ENCODE measurements at regions not wholly inside any gene's neighbourhood (a gene's known extent, or its start where the extent isn't known, plus 50 kb on each side); places are given as distances from the start of the nearest gene placed in this dataset.
A peak's percentile ranks its signal among the peaks of the same experiment; 100 is the strongest.

- no peak for DNase-seq (ENCODE audit: extremely low spot score, insufficient read length, low read depth)
These were observed 170.3 kb upstream of the DUSP10 start for GRCh38 chr1:221912230-221912629.

GRCh38 chr1:221911714-221912113 lies 169.8 kb upstream of the DUSP10 start:
- peak; percentile 44 for FAIRE-seq
- DNase-seq (ENCODE audit: extremely low spot score, insufficient read length, low read depth), result no peak

More at GRCh38 chr1:221912230-221912629, 170.3 kb upstream of the DUSP10 start:
- no peak for FAIRE-seq

- FAIRE-seq (no peak), DNase-seq (ENCODE audit: extremely low spot score, insufficient read length, low read depth) (no peak)
These were observed 168.3 kb upstream of the DUSP10 start for GRCh38 chr1:221910222-221910621.

- DNase-seq (ENCODE audit: extremely low spot score, insufficient read length, low read depth), result no peak
- FAIRE-seq, result no peak
These were observed 166.7 kb upstream of the DUSP10 start for GRCh38 chr1:221908573-221908972.

DNA sequence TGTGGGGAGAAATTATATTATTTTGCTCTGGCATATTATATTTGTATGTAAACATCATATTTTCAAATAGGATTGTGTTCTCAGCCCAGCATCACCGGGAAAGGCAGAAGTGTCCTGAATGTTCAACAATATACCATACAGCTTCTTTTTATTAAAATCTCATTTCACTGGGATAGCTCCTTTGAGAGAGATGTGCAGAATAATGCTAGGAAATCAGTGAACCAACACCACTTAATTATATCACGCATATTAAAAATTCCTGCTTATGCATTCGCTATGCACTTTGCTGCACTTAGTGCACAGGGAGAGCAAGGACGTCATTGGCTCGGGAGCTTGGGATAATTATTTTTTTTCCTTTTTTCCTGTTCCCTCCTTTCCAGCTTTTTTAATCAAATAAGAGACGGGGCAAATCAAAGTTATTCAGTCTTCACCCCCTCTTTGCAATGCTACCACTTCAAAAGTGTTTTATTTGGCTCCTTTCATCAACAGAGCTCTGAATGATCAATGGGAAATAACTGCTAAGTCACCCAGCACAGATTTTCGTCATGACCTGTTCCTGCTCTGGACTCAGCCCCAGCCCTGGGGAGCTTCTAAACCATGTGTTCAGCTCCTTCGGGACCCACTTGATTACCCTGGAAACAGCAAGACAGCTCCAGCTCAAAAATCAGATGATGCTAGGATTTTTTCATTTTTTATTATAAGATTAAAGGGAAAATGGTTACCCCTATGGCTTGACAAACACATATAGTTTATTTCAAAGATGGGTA lies 165.5 kb upstream of the DUSP10 start:
- no peak for FAIRE-seq
- no peak for DNase-seq (ENCODE audit: extremely low spot score, insufficient read length, low read depth)

GRCh38 chr1:221905802-221906201 lies 163.9 kb upstream of the DUSP10 start:
- DNase-seq (ENCODE audit: extremely low spot score, insufficient read length, low read depth) (no peak), FAIRE-seq (no peak)

DNA sequence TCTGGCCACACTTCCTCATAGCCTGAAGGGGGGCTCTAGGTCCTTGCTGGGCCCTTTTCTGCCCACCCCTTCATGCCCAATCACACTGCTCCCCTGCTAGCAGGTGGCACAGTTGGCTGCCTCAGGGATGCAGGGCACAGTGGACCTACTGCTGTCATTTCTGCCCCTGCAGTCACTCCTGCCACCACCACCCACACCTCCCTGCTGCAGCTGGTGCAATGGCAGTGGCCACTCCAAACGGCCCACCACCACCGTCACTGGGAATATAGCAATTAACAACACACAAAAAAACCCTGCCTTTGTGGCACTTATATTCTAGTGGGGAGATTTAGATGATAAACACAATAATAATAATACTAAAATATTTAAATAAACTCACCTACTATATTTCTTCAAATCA lies 162.4 kb upstream of the DUSP10 start:
- FAIRE-seq, result no peak
- no peak for DNase-seq (ENCODE audit: extremely low spot score, insufficient read length, low read depth)

- DNase-seq (ENCODE audit: extremely low spot score, insufficient read length, low read depth), result no peak
- FAIRE-seq, result no peak
These were observed 161.7 kb upstream of the DUSP10 start for GRCh38 chr1:221903594-221903993.

DNA sequence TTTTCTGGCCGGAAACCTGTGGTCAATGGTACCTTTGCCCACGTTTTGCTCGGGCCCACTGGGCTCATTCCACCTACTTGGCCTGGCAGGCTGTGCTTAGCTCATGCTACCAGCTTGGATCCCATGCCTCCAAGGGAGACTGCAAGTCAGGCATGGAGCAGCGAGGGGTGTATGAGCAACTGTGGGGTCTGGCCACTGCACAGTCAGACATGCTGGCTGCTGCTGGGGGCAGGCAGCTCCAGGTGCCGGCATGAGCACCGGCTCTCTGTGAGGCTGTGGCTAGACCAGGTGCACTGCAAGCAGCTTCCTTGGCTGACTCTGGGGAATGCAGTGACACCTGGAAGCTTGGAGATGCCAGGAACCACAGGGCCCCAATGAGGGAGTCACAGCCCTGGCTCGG lies 161.1 kb upstream of the DUSP10 start:
- no peak for DNase-seq (ENCODE audit: extremely low spot score, insufficient read length, low read depth)
- no peak for FAIRE-seq

DNA sequence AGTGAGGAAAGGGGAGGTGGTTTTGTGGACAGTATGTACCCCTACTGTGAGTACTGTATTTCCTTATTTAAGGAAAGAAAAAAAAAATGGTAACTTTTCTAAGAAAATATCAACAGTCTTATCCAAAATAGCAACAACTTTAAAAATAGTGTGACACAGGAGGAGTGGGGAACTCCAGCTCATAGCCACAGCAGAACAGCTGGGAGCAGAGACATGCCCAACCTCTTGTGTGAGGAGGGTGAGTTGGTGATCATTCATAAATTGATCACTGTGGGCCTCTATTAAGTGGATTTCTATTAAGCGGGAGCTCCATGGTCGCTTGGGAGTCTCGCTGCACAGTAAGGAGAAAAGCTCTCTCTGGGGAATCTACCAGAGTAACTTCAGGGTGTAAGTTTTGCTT lies 158.8 kb upstream of the DUSP10 start:
- no peak for FAIRE-seq
- DNase-seq (ENCODE audit: extremely low spot score, insufficient read length, low read depth), result no peak

DNA sequence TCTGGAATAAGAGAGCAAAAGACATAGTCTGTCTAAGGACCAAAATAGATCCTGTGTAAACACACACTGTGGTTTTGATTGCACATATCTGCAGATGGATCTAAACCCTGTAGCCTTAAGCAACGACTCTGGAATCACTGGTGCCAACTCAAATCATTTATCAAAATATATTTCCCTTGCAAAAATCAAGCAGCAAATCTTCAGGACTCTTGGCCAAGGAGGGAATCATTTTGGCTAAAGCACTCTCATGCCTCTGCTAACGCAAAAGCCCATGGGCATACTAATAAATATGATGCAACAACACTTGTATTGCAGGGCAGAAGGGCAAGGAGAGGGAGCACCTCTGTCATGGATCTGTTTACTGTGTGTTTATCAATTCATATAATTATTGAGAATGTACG lies 155.4 kb upstream of the DUSP10 start:
- DNase-seq (ENCODE audit: extremely low spot score, insufficient read length, low read depth) (no peak), FAIRE-seq (no peak)

DNA sequence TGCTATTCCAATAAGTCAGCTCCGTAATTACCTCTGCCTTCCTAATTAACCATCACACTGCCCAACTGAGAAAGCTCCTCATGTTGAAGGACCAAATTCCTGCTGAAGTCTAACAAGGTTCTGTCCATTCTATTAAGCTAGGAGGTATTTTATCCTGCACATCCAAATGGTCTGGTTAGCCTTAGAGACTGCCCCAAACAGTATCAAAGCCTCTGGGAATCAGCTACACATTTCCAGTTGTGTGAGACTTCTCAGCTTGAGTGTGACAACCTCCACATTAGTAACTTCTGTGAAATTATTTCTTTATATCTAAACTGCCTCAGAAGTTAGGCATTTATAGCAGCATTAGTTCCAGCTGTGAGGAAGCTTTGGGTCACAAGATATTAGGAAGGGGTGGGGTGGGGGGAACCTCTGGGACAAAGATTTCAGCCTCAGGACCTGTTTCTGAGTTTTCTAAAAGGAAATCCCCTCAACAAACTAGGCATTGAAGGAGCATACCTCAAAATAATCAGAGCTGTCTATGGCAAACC lies 150.5 kb upstream of the DUSP10 start:
- DNase-seq (ENCODE audit: extremely low spot score, insufficient read length, low read depth) (no peak), FAIRE-seq (no peak)

DNA sequence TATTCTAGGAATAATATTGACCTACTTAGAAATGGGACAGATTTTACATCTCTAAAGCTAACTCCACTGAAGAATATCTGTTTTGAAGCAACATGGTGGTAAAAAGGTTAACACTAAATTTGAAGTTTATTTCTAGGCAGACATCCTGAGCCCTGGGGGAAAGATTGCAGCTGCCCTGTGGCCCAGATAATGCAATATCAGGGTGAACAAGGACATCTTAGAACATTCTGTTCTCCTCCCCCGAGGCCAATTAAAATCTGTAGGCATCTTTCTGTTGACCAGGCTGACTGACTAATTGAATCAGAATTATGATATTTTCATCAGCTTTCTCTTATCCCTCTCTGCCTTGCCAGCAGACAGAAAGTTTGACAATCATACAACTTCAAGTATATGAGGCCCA lies 149.8 kb upstream of the DUSP10 start:
- DNase-seq (ENCODE audit: extremely low spot score, insufficient read length, low read depth) (no peak), FAIRE-seq (no peak)

DNA sequence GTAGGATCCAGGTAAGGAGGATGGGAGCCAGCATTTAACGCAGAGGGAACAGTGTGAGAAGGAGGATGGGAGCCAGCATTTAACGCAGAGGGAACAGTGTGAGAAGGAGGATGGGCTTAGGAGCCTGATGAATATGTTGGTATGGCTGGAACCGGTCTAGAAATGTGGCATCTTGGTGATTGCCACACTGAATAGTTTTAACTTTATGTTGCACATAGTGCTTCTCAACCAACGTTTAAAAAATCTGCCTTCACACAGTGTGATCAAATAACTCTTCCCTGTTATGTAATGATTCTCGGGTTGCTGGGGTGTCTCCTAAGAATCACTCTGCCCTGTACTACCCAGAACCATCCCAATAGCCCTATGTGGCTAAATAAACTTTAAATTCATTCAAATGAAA lies 146.9 kb upstream of the DUSP10 start:
- no peak for FAIRE-seq
- DNase-seq (ENCODE audit: extremely low spot score, insufficient read length, low read depth), result no peak

GRCh38 chr1:221888218-221888617 lies 146.3 kb upstream of the DUSP10 start:
- DNase-seq (ENCODE audit: extremely low spot score, insufficient read length, low read depth) (no peak), FAIRE-seq (no peak)

DNA sequence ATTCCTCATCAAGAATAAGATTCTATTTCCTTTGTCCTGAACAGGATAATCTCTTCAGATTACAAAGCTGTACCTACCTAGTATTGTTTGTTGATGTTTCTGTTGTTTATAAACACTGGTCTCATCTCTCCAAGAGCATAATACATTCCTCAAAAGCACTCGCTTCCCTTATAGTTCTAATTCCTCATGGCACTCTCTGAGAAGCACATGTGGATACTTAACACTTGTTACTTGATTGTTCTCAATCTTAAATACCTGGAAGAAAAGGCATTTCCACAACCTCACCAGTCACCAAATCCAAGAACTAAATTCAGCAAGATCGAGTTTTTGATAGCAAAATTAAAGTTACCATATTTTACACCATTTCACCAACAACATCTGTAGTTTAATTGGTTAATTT lies 145.9 kb upstream of the DUSP10 start:
- DNase-seq (ENCODE audit: extremely low spot score, insufficient read length, low read depth) (no peak), FAIRE-seq (no peak)

- FAIRE-seq, result no peak
- DNase-seq (ENCODE audit: extremely low spot score, insufficient read length, low read depth), result no peak
These were observed 145.5 kb upstream of the DUSP10 start for GRCh38 chr1:221887415-221887746.

GRCh38 chr1:221886743-221887414 lies 145.0 kb upstream of the DUSP10 start:
- no peak for DNase-seq (ENCODE audit: extremely low spot score, insufficient read length, low read depth)
- no peak for FAIRE-seq

DNA sequence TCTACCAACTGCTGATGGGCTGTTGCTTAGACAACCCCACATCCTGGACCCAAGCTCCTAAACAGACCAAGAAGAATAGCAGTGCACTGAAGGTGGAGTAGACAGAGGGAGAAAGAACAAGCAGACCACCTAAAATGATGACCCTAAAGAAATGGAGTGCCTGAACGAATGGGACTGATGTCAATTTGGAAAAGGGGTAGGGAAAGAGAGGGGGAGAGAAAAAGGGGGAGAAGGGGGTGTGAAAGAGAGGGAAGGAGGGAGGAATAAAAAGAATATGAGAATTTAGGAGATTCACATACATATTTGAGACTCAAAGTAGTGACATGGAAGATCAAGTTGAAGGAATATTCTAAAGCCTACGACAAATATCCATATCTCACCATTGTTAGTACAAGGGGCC lies 144.4 kb upstream of the DUSP10 start:
- no peak for DNase-seq (ENCODE audit: extremely low spot score, insufficient read length, low read depth)

DNA sequence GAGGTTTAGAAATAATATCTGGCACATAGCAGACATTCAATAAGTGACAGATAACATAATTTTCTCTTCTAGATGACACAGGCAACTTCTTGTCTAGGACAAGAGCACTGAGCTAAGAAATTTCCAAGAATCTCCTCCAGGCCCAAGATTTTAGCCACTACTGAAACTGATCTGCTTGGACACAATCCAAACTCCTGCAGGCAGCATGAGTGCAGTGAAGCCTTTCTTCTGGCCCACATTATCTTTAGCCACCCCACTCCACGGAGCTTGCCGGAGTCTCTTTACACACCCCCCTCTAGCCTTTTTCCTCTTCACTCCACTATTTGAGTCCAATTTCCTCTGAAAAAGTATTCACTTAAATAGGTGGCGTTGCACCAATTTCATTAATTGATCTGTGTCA lies 142.9 kb upstream of the DUSP10 start:
- no peak for DNase-seq (ENCODE audit: extremely low spot score, insufficient read length, low read depth)
- FAIRE-seq, result no peak

More for the DNA sequence above, 144.4 kb upstream of the DUSP10 start:
- no peak for FAIRE-seq

DNA sequence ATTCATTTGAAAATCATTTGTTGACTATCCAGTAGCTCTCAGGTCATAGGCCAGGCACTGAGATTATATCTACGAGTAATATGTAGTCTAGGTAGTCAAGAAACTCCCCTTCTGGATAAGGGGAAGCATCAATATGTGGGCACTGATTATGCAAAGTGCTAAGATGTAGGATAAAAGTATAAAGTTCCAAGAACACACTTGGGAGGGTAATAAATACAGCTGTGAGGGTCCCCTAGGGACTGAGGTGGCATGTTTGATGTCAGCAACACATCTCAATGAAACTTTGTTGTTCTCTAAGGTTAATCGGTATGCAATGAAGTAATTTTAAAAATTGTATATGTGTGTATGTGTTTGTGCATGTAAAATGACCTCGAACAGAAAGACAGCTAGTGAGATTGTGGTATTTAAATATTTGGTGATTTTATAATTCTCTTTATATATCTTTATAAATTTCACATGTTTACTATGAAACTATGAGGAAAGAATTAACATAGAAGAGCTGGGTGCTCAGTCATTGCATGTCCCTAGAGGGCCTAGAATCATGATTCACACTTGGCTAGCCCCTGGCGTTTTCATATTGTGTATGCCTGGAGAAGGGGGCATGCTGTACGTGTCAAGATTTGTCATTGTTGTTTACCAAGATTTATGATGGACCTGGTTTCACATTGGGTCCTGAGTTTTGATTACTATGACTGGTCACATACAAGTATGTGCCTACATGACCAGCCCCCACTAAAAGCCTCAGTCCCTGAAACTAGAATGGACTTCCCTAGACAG lies 140.1 kb upstream of the DUSP10 start:
- DNase-seq (ENCODE audit: extremely low spot score, insufficient read length, low read depth), result no peak
- FAIRE-seq, result no peak
